HG03159 (cell line): ENCODE measurements at regions not wholly inside any gene's neighbourhood (a gene's known extent, or its start where the extent isn't known, plus 50 kb on each side); places are given as distances from the start of the nearest gene placed in this dataset.
"Not testable (repeated sequence)": the region's sequence is repeated elsewhere in the genome, so short reads cannot be mapped to it uniquely, and the experiment has no call there.

ENCODE experiments used
- ATAC-seq: cut with Tn5 transposase; IDR thresholded peaks from one replicate; pipeline ENCODE4 v1.9.1; 2021; ENCODE audit warnings: mild to moderate bottlenecking, moderate library complexity; ENCODE audit not compliant: unreplicated experiment

DNA sequence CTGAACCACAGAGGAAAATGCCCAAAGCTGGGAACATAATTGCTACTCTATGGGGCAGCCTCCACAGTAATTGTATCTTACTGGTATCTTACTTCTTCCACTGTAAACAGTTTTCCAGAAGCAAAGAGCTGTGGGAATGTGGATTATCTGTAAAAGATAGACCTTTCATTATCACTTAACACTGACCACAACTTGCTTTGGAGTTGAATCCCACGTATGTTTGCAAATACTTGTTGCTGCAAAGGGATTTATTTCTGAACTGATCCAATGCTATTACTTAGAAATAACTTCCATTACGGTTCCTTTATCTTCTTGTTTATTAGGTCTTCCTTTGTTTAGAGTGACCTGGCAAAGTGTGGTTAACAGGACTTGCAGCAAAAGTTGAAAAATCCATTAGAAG is 218.1 kb downstream of the KCTD12 start:
- ATAC-seq: no peak

DNA sequence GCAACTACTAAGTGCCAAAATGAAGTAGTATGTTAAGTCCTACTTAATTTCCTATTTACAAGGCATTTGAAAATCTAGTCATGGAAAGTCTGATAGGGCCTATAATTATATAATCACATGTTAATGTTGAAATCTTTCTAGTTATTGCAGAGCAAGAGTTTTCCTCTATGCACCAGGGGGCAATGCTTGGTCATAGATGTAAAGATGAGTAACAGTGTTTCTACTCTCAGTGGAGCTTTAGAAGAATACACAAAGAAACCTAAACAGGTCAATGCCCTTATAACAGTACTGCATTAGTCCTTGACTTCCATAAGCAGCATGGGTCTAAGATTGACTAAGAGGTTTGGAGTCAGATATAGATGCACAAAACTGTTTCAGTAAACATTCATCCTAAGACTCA is 218.7 kb downstream of the KCTD12 start:
- ATAC-seq: peak; percentile 42

DNA sequence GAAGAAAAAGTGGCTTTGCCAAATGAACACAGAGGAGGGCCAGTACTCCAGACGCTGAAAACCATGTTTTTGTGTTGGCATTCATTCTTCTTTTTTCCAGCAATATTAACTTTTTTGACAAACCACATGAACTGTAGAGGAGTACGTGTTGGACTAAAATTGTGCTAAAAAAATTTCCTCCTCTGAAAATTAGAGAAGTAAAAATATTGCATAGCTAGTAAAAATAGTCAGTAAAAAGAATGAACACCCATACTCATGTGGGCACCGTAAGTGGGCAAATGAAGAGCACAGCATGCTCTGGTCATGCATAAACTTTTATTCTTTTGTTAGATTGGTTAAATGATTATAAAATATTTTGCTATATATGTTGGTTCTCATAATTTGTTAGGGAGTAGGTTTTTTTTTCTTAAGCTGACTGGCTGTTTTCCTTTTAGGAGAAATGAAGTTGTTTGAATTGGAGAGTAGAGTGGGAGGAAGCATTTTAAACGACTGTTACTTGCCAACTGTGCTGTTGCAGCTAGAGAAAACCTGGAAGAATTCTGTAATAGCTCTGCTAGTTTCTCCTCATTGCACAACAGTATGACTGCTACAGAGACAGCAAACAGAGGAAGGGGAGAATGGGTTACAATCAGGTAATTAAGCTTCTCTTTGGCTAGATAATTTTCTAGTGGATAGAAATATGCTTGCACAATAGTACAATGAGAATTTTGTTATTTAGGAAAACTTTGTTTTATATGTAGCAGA is 222.4 kb downstream of the KCTD12 start:
- ATAC-seq: no peak

DNA sequence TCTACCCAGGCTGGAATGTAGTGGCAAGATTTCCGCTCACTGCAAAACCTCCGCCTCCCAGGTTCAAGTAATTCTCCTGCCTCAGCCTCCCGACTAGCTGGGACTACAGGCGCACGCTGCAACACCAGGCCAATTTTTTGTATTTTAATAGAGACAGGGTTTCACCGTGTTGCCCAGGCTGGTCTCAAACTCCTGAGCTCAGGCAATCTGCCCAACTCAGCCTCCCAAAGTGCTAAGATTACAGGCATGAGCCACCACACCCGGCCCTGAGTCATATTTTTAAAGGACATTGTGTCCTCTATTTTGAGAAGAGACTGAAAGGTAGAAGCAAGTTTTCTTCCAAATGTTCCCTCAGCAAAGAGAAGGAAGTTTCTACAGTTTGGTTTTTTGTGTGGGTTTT is 227.1 kb downstream of the KCTD12 start:
- not testable (repeated sequence) for ATAC-seq

DNA sequence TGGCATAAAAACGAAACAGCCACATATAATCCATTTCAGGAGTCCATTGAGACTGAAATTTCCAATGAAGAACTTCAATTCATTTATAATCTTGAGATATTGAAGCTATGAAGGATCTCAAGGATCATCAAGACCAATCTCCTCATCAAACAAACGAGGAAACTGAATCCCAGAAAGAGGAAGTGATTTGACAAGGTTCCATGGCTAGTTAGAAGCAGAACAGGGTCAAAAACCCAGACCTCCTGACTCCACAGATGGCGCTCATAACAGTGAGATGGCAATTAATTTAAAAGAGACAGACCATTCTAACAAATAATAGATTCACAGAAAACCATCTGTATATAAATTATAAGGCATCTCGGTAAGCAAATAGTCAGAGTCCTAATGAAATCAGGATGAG is 229.7 kb downstream of the KCTD12 start:
- ATAC-seq: no peak

DNA sequence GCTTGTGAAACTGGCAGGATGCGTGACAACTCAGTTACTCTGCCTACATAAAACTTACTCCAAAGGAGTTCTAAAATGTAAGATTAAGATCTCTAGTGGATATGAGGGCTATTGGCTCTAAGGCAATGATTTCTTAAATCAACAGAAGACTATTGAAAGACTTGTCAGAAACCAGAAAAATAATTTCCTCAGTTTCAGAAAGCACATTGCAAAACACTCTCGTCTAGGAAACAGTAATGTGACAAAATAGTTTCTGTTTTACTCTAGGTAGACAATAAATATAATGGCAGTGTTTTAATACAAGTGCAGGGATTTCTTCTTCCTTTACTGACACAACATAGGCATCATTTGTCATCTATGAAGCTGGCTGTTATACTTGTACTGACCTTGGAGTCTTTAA is 230.1 kb downstream of the KCTD12 start:
- no peak for ATAC-seq

DNA sequence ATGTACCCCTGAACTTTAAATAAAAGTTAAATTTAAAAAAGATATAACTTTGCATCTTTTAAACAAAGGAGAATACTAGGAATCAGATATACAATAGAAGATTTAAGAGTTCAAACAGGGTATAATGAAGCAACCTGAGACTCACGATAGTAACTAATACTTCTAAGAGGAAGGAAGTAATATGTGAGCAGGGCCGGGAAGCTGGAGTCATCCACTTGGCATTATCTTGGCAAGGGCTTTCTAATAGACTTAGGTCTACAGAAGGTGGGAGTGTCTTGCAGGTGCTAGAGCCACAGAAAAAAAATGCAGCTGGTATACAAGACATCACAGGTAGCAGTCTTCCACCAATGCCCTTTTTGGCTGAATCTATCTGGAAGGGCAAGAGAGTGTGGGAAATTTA is 231.9 kb downstream of the KCTD12 start:
- no peak for ATAC-seq

DNA sequence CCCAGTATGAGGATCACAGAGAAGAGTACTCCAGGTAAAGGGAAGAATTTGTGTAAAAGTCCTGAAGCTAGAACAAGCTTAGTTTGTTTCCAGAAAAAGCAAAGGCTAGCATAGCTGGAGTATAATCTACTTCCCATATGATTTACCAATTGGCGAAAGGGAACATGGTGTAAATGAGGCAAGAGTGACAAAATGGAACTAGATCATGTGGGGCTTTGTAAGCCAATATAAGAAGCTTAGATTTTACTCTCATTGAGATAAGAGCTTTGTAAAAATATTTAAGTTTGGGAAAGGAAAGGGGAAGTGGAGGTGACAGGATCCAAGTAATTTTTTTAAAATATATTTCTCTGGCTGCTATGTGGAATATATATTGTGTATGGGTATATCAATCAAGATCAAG is 234.9 kb downstream of the KCTD12 start:
- no peak for ATAC-seq

DNA sequence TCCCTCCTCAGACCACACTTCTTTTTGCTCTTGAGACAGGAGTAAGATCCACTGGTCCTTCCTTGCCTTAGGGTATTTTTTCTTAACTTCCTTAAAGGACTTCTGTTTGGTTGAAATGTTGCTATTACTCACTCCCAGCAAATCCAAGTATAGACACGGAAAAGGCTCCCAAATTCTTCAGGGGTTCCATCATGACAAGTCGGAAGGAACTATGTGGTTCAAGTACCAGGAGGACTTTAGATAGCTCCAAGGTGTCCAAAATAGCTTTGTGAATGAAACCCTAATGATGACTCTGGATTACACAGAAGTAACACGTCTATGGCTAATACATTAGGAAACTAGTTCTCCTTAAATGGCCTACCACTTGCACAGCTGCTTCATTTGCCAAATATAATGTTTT is 238.7 kb downstream of the KCTD12 start:
- ATAC-seq: no peak

DNA sequence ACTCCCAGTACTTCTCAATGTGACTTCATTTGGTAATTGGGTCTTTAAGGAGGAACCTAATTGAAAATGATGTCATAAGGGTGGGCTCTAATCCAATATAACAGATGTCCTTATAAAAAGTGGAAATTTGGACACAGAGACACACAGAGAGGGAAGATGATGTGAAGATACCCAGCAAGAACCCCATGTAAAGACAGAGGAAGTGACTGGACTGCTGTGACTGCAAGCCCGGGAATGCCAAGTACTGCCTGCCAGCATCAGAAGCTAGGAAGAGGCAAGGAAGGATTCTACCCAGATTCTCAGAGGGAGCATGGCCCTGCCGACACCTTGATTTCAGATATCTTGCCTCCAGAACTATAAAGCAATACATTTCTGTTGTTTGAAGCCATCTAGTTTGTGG is 239.3 kb downstream of the KCTD12 start:
- no peak for ATAC-seq

DNA sequence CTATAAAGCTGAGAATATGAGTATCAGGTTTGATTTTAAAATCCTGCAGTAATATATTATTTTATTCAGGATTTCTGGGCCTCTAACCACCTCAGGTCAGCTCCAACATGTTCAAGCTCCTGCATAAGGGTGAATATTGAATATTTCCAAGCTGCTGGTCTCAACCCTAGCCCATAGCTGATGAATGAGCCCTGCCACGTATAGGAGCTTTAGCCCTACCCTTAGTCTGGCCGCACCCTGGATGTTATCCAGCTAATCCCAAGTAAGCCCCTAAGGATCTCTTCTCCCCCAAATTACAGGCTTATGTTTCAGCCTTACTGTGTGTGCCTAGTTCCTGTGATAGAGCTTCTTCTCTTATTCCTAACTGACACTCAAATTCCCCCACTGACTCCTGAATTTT is 240.6 kb downstream of the KCTD12 start:
- no peak for ATAC-seq

DNA sequence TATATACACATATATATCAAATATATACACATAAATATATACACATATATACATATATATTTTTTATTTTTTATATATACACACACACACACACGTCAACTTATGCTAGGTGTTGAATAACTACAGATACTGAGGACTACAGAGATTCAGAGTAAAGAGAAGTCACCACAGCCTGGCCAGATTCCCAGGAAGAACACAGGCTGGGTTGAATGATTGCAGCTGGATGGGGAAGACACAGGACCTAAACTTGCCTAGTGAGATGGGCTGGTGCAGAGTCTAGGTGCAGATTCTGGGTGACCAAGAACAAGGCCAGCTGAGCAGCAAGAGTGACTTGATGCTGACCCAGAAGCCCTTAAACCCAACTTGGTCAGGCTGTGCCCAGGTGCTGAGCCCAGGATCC is 241.3 kb downstream of the KCTD12 start:
- ATAC-seq: no peak

DNA sequence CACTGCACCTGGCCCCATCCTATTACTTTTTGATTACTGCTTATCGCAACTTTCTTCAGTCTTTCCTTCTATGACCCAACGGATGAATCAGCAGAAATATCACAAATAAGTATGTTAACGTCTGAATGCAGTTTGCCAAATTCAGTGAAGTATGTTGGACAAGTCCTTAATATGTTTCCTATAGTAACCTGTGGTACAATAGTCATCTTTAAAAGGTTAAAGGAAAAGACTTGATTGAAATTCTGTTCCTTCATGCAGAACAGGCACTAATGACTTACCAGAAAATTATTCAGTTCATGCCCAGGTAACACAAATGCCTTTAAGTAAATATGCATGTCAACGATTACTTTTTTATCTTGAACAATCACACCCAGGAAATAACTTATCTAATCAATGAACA is 242.6 kb downstream of the KCTD12 start:
- no peak for ATAC-seq

DNA sequence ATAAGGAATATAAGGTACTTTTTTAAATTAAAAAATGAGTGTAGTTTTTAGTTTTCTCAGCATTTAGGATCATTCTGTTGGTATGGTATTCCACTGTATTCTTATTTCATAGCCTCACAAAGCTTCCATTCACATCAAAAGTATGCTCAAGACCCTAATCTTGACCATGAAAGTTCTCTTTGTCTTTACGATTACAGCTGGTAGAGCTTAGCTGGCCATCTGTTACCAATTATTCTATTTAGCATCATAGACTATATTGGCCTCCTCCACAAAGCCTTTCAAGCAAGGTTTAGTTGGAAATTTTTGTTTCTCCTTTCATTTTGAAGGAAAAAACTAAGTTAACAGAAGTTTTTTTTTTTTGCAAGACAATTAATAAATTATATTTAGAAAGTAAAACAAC is 245.1 kb downstream of the KCTD12 start:
- ATAC-seq: no peak

DNA sequence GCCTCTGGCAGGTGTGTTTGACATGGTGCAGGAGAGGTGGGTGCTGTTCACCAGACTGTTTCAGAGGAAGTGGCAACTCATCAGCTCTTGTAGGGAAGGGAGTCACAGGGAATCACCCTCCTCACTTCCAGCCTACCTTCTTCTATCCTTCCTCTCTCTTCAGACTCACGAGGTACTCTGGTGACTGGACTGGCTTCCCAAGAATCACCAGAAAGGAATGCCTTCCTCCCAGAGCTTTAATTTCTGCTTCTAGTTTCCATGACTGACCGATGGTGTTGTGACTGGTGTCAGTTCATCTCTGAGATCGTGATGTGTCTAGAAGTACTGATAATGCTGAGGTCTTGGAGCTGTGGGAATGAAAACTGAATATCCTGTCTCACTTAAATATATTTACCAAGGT is 247.3 kb downstream of the KCTD12 start:
- ATAC-seq: no peak

DNA sequence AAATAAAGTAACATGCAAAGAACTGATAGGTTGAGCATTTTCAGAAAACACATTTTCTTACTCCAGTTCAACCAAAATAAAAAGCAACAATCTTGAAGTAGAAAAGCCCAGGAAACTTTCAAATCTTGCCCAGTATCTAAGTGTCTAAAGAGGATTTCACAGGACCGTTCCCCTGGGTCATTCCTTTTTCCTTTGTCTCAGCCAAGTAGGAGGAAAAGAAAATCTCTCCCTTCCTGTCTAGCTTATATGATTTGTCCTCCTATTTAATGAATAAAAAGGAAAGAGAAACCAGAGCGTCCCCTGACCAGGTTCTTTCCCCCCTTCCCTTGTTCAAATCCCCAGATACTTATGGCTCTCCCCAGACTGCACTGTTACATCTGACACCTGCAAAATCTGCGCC is 248.0 kb downstream of the KCTD12 start:
- ATAC-seq: no peak

DNA sequence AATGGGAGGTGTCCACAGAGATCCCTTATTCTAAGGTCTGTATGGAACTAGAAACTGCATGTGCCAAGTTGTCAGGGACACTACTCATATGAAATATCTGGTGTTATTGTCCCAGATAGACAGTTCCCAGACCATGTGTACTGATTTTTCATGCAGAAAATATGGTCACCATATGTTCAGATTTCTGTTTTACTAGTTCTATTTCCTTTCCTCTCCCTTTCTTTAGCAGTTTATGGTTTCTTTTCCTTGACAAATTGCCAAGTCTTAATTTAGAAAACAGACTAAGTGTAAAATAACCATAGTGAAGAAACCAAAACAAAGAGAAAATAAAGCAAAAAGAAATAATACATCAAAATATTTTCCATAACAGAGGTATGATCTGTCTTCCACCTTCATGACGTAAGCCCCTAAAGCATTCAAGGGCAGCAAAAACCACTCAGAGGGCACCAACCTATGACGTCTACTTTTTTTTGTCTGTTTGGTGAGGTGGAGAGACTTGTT is 248.5 kb downstream of the KCTD12 start:
- no peak for ATAC-seq

DNA sequence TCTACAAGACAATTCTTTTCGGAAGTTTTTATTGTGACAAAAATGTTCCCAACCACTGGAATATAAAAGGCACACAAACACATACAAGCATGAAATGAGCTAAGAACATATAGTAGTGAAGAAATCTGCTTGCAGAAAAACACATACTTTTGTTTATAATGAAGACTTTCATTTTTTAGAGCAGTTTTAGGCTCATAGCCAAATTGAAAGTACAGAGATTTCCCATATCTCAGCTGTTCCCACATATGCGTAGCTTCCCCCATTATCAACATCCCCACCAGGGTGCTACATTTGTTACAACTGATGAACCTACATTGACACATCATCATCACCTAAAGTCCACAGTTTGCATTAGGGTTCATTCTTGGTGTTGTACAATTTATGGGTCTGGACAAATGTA is 249.4 kb downstream of the KCTD12 start:
- ATAC-seq: no peak

DNA sequence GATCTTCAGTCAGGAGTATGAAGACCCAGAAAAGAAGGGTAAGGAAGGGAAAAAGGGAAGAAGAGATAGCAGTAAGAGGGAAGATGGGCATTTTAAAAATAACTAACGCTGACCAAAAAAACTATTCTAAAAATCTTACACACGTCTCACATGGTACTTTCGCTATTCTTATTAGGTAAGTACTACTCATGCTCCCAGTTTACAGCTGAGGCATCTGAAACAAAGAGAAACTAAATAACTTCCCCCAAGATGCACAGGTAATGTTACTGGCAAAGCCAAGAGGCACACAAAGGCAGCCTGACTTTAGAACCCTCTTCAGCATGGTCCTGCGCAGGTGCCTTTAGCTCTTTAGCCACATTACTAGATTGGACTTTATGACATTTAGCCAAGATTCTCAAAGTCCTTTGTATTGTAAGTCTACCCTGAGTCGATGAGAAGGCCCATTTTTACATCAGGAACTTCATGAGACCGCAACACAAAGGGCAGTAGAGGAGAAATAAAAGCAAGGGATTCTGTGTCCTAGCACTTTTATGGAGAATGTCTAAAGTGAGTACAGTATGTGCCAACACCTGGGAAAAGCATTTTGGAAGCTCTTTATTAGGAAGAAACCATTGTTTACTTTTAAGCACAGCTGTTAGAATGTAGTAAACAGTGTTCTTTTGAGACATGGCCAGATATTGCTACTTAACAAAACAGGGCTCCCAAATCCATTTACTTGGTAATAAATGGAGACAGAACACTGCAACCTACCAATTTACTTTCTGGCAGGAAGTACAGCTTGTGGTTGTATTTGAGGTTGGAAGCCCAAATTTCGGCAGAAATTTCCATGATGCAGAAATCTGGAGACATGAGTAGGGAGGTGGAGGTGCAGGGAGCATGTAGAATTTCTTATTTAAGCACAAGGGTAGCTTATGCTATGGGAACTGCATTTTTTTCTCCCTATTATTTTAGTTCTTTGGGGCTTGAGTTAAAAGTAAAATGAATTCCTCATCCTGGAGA is 250.7 kb downstream of the KCTD12 start:
- ATAC-seq: no peak

DNA sequence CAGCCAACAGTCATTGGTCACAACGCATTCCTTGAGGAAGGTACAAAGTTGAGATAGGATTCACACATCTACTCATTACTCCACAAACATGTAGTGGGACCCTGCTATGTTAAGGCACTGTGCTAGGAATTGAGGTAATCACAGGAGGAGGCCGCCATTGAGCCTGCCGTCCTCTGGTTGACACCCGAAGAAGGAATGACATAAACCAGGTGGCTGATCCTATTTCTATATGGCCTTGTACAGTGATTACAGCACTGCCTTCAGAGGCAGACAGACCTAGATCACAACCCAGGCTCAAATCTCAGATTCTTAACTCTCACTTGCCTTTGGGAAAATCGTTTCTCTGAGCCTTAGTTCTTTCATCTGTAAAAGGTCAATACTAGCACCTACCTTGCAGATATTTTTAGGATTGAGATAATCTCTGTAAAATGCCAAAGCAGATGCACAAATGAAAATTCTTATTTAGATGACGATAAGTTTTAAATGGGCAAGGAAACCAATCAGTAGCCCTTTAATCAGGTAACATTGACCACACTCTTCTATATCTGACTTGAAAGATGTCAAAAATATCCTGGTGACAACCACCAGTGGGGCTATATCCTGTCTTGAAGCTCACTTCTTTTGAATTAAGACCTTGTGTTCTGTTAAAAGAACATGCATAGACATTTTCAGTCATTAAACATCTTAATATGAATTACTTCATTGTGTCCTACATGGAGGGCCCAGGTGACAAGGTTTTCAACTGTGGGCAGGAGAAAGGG is 251.6 kb downstream of the KCTD12 start:
- ATAC-seq: no peak

DNA sequence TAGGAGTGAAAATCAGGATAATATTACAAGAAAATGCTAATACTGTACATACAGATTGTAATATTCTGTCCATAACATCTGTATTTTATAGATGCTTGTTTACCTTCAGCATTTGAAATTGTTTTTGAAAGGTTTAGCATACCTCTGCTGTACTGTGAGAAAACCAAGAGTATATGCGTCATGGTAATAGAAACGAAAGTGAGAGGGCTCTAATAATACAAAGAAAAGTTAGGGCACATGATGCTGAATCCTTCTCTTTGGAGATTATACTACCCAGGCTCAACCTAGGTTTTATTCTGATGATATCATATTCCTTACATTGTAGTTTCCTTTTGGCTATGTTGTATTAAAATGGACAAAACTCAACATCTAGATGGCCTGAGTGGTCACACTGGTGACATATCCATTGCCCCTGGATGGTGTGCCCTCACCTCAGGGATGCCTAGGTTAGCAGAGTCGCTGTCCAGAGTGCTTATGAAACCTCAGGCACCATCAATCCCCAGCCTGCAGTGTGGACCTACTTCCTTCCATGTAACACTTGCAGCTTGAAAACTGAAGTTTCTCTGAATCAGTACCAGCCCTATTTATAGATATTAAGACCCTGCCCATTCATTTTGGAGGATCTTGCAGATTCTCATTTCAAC is 253.7 kb downstream of the KCTD12 start:
- no peak for ATAC-seq
